GM13976 (cell line): ENCODE measurements at regions not wholly inside any gene's neighbourhood (a gene's known extent, or its start where the extent isn't known, plus 50 kb on each side); places are given as distances from the start of the nearest gene placed in this dataset.
A peak's percentile ranks its signal among the peaks of the same experiment; 100 is the strongest.

ENCODE experiments used
- DNase-seq: peaks from one replicate; pipeline ENCODE4 v3.0.0; 2012; ENCODE audit warnings: low spot score
- in situ Hi-C: fragments of 300-500 bp; cut with MboI; formaldehyde crosslinking; loops from one replicate; pipeline ENCODE4 v1.12.0; 2022; ENCODE audit warnings: low sequenced_read_pairs, mixed read lengths, inconsistent platforms; ENCODE audit not compliant: unreplicated experiment
- TF ChIP-seq, protein P1 (sequence below): IDR thresholded peaks from 2 replicates; pipeline ENCODE4 v1.5.1; 2012; ENCODE audit warnings: borderline replicate concordance, mild to moderate bottlenecking; ENCODE audit not compliant: insufficient read depth; ENCODE audit errors: extremely low read depth, missing control alignments, control extremely low read depth

- in situ Hi-C loops: no loop called here
- DNase-seq: no peak
- TF ChIP-seq, protein P1, sequence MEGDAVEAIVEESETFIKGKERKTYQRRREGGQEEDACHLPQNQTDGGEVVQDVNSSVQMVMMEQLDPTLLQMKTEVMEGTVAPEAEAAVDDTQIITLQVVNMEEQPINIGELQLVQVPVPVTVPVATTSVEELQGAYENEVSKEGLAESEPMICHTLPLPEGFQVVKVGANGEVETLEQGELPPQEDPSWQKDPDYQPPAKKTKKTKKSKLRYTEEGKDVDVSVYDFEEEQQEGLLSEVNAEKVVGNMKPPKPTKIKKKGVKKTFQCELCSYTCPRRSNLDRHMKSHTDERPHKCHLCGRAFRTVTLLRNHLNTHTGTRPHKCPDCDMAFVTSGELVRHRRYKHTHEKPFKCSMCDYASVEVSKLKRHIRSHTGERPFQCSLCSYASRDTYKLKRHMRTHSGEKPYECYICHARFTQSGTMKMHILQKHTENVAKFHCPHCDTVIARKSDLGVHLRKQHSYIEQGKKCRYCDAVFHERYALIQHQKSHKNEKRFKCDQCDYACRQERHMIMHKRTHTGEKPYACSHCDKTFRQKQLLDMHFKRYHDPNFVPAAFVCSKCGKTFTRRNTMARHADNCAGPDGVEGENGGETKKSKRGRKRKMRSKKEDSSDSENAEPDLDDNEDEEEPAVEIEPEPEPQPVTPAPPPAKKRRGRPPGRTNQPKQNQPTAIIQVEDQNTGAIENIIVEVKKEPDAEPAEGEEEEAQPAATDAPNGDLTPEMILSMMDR: no peak
Measured at GRCh38 chr4:98210281-98210680, 50.9 kb upstream of the RAP1GDS1 start.

GRCh38 chr4:98209111-98209510 lies 52.1 kb upstream of the RAP1GDS1 start:
- DNase-seq: no peak
- in situ Hi-C loops: no loop called here
- TF ChIP-seq, protein P1: no peak

DNA sequence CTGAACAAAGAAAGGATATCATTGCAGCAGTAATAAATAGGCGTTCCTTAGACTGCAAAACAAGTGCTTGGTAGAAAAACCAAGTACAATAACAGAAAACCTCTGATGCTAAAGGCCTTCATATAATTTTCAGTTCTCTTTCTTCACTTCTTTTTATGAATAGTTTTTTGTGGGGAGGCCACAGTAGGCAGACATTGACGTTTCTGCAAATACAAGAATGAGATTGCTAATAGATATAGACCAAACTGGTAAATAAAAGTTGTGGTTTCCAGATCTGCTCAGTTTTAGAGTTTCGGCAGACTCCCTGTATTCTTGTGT lies 57.0 kb upstream of the RAP1GDS1 start:
- in situ Hi-C loops: no loop called here
- TF ChIP-seq, protein P1: no peak
- peak; percentile 37 for DNase-seq

- DNase-seq: peak; percentile 73
- in situ Hi-C loops: no loop called here
- TF ChIP-seq, protein P1: no peak
Measured at GRCh38 chr4:98203332-98204235, 57.6 kb upstream of the RAP1GDS1 start.

DNA sequence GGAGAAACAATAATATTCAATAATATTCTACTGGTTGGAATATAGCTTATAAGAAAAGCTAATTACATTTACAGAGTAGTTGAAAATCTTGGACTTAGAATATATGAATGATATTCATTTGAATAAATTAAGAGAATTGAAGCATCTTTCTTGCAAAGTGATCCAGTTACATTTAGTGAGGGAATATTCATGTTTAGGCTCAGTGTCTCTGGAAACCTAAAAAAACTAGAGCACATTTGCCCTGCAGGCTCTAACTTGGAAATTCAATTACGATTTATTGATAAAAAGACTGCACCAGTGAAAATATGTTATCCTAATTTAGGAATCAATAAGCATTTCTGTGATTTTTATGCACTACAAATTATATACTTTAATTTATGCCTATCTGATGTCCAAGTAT lies 58.3 kb upstream of the RAP1GDS1 start:
- TF ChIP-seq, protein P1: no peak
- in situ Hi-C loops: no loop called here
- DNase-seq: no peak

DNA sequence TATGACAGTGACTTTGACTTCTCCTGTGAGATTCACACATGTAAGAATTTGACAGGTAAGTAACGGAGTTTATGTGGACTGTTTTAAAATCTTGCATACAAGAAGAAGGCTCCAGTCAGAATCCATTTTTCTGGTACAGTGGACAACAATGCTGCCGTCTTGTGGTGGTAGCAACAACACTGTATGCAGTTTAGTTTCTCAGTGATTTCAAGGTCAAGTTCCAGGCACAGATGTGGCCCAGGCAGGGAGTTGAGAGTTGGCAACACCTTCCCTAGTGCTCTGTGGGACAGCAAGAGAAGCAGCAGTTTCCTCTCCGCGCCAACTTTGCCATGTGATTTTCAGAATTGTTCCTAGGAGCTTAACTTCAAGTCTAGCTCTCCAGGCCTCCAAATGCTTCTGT lies 56.0 kb upstream of the STPG2 start:
- TF ChIP-seq, protein P1: no peak
- in situ Hi-C loops: no loop called here
- DNase-seq: no peak

GRCh38 chr4:98195005-98195404 lies 51.7 kb upstream of the STPG2 start:
- TF ChIP-seq, protein P1: no peak
- in situ Hi-C loops: no loop called here
- DNase-seq: no peak
